ENCODE measurements at regions not wholly inside any gene's neighbourhood (a gene's known extent, or its start where the extent isn't known, plus 50 kb on each side); places are given as distances from the start of the nearest gene placed in this dataset.
"Not testable (repeated sequence)": the region's sequence is repeated elsewhere in the genome, so short reads cannot be mapped to it uniquely, and the experiment has no call there.

DNA sequence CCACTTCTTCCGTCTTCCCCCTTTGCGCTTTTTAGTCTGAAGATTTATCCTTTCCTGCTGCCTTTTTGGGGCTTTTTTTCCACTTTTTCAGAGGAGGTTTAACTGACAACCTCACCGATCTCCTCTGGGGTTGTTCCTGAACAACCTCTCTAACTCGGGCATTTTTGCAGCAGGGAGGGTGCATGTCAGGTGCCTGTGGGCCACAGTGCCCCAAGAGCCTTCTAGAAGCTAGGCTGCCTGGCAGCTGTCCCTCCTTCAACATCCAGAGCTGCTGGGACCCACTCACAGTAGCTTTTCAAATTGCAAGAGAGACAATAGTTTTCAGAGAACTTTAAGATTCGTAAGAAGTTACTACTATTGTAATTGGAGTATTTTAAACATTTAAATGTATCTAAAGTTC is 1112.4 kb upstream of the CNTN5 start:
- FAIRE-seq = no peak

DNA sequence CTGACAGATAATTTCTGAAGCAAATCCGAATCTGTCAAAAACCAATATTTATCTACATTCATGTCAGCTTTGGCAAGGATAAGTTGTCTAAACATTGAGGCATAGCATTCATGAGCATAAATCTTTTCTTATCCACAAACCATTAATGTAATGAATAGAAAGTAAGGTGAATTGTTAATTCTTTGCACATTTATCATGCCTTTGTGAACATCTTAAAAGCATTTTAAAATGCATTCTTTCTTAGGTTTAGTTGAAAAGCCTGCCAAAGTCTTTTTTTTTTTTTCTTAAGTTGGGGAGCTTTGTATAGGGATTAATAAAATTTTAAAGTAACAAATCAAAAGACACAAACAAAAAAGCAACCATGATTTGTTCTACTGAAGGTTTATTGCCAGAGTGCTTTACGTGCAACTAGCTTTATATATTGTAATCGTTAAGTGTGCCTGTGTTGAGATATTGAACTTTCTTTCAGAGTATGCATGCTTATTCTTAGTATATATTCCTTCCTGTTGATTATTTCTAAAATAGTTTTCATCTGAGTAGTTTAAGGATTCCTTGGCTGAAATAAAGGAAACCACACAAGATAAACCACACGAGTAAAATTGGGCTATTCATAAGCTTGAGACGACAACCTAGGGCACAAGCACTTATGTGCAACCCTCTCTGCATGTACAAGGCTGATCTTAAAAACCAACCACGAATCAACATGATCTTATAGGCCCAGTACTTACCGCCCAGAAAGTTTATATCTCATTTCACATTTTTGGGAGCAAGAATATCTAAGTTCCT is 1110.9 kb upstream of the CNTN5 start:
- no peak for FAIRE-seq

DNA sequence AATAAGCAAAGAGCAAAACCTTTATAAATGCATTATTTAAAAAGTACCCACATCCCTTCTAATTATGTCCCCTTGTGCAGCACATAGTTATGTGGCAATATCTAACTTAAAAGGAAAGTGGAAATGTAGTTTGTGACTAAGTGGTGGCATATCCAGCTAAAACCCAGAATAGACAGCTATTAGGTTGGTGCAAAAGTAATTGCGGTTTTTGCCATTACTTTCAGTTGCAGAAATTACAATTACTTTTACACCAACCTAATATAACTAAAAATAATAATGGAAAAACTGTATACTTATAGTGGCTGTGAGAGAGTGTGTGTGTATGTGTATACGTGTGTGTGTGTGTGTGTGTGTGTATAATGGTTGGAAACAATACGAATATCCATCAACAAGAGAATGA is 1108.1 kb upstream of the CNTN5 start:
- FAIRE-seq = no peak

DNA sequence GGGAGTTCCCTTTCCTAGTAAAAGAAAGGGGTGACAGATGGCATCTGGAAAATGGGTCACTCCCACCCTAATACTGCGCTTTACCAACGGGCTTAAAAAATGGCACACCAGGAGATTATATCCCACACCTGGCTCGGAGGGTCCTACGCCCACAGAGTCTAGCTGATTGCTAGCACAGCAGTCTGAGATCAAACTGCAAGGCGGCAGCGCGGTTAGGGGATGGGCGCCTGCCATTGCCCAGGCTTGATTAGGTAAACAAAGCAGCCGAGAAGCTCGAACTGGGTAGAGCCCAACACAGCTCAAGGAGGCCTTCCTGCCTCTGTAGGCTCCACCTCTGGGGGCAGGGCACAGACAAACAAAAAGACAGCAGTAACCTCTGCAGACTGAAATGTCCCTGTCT is 1097.8 kb upstream of the CNTN5 start:
- not testable (repeated sequence) for FAIRE-seq

DNA sequence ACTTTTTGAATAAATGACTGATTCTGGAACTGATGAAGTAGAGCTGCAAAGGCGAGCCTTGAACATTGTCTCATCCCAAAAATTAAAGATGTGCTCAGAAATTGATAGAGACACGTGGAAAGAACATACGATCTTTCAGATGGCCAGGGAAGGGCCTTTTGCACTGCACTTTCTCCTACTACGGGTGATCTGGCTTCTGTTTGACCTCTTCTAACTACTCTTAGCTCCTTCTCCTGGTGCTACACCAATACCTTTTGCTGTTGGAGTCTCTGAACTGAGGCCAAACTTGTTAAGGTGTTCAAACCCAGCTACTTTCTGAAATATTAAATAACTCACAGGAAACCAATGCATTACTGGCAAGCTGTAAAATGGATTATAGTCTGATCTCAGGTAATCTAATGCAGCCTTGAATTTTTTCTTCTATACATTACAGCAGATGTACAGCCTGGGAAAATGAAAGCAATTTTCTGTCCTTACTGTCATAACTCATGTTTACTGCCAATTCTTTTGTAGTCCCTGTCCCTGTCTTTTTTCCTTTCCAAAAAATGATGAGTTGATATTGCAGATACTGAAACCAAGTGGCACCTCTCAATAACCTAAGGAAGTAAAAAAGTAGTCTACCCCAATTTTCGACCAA is 1086.1 kb upstream of the CNTN5 start:
- no peak for FAIRE-seq

DNA sequence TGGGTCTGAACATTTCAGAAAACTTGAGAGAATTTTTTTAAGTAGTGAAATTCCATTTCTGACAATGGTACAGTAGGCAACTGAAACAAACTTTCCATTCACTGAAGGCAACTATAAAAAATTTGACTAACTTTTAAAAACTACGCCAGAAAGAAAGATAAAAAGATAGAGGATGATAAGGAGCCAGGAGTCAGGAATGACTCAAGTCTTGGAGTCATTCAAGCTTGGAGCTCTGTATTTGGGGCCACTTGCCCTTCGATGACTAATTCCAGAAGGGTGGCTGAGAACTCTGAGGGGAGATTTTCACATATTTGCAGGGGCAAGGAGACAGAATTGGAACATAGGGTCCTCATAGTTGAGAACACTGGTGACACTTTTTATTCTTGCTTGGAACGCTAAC is 1083.2 kb upstream of the CNTN5 start:
- FAIRE-seq = no peak

DNA sequence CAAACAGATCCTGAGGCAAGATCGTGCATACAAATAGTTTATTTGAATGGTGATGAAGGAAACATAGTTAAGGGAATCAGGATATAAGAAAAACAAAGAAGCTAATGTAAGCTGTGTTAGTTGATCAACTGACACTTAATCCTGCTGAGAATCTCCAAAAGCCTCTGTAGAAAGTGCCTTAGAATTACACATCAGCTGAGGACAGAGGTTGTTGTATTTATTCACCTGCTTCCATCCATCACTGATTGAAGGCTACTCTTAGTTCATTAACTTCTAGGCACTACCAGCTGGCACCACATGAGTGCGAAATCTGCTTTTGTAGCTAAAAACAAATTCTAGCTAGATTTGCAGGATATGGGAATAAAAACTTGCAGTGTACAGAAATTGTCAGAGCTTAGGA is 1082.0 kb upstream of the CNTN5 start:
- FAIRE-seq = no peak

DNA sequence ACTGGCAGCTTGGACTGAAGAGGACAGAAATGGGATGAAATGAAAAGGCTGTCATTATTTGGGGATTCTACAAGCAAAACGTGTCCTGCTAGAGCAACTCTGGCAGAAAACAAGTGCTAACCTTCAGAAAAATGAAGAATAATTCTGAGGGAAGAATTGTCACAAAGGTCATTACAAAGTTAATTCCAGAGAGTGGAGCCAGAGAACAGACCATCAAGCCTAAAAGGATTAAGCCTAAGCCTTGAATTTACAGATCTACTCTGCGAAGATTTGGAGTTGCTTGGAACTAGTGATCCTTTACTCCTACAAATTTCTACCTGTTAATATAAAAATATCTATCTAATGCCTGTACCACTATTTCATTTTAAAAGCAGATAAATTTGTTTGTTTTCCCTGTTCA is 1077.3 kb upstream of the CNTN5 start:
- no peak for FAIRE-seq

DNA sequence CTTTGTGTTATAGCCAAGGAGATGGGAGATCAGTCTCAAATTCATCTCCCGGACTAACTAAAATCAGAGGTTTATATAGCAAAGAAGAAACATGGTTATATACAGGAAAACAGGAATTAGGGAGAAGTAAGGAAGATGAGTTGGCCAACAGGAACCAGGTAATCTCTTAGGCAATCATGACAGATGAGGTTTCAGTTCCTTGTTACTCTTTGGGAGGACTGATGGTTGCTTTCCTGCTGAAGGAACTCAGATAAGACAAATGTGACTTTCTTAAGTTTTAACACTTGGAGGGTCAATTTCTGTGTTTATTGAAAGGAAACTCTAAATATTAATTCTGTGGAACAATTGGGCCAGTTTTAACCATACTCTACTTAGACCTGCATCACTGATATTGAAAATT is 1072.0 kb upstream of the CNTN5 start:
- no peak for FAIRE-seq

DNA sequence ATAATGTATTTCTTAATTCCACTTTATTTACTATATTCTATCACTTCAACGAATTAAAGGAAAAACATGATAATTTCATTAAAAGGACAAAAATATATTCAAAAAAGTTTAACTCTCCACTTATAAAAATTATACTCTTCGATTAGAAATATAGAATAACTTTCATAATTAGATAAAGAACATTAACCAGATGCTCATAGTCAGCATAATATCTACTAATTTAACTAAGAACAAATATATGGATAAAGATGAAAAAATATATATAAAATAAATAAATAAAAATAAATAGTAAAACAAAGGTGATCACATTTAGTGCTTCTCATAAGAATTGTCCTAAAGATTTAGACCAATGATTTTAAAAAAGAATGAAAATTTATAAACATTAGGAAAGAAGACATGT is 1065.2 kb upstream of the CNTN5 start:
- FAIRE-seq = peak; percentile 41

DNA sequence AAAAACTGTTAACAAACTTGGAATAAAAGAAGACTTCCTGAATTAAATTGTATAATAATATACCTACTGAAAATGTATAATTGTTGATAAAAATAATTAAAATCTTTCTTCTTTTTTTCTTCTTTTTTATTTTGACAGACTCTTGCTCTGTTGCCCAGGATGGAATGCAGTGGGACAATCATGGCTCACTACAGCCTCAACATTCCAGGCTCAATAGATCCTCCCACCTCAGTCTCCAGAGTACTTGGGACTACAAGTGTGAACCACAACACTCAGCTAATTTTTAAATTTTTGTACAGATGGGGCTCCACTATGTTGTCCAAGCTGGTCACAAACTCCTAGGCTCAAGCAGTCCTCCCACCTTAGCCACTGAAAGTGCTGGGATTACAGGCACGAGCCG is 1063.8 kb upstream of the CNTN5 start:
- no peak for FAIRE-seq

DNA sequence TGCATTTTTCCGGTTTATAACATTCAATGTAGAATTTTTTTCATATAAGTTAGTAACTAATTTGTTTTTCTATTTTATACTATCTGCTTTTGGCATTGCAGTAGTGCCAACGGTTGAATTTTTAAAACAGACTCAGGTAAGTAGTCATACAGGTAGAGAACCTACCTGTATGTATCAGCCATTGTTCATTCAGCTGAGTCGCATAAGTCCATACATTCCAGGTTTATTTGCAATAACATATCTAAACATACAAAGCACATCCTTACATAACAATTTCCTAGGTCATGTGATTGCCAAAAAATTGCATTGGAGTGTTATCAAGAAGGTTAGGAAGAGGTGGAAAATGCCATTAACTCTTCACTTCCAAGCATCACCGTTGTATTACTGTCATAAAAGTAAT is 1059.3 kb upstream of the CNTN5 start:
- FAIRE-seq = no peak

DNA sequence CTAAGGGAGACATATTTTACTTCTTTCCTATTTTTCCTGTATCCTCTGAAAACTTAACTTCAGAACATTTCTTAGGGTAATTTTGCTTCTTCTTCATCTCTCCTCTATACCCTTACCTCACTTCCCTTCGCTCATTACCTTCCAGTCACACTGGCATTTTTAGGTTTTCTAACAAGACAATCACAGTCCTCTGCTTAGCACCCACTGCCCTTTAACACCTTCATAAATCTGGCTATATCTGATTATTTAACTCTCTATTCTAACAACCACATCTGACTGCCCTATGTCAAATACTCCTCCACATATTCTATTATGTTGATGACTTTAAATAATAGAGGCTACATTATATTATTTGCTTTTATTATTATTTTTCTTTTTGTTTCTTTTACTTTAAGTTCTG is 1058.0 kb upstream of the CNTN5 start:
- FAIRE-seq = no peak

DNA sequence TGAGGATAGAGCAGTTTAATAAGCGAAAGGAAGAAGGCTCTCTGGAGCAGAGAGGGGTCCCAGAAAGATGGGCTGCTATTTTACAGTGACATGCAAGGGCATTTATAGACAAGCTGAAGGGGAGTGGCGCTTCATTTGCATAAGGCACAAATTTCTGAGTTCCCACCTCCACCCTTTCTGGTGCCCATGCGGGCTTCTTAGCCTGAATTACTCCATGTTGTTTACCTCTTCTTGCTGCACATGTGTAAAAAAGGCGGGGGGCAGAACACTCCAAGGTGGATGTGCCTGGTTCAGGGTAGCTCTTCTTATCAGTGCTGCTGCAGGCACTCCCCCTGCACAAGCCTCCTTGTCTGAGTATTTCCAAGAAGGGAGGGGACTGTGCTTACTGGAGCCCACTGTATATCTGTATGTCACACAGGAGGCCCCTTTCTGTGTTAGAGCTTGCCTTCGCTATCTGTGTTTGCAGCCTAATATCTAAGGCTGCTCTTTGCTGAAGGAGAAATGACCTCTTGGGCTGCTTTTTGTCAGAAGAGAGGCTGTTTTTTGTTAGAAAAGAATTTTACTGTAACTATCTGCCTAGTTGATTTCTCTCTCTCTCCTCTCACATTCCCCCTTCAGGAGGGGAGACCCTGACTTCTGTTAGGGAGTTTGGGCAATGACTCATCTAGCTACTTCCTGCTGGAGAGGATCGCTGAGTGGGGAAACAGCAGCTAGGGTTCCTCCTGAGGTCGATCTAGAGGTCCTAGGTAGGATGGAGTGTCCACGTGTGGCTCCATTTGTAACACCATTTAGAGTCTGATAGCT is 1057.0 kb upstream of the CNTN5 start:
- no peak for FAIRE-seq

DNA sequence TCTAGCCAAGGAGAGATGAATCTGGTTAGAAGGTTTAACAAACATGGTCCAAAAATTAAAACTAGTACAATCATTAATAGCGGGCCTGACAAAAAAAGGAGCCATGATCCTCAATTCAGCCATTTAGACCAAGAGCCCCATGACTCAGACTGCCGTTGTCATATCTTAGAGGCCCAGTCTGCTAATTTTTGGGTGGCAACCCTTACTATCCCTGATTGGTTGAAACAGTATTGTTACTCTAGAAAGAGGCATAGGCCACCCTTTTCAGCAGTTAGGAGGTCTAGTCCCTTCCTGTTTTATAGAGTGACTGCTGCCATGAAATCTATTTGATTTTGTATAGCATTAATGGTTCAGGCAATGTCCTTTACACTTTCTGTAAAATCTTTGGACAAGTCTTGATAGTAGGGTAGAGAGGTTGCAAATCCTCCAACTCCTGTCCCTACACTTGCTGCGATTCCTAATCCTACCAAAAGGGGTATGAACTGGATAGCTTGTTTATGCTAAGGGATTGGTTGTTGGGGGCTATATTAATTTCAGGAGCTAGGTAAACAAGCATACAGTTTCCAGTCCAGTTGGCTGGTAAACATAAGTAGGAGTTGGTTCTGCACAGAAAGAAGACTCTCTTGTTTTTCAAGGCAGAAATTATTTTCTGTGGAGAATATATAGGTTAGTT is 1056.3 kb upstream of the CNTN5 start:
- FAIRE-seq = no peak

DNA sequence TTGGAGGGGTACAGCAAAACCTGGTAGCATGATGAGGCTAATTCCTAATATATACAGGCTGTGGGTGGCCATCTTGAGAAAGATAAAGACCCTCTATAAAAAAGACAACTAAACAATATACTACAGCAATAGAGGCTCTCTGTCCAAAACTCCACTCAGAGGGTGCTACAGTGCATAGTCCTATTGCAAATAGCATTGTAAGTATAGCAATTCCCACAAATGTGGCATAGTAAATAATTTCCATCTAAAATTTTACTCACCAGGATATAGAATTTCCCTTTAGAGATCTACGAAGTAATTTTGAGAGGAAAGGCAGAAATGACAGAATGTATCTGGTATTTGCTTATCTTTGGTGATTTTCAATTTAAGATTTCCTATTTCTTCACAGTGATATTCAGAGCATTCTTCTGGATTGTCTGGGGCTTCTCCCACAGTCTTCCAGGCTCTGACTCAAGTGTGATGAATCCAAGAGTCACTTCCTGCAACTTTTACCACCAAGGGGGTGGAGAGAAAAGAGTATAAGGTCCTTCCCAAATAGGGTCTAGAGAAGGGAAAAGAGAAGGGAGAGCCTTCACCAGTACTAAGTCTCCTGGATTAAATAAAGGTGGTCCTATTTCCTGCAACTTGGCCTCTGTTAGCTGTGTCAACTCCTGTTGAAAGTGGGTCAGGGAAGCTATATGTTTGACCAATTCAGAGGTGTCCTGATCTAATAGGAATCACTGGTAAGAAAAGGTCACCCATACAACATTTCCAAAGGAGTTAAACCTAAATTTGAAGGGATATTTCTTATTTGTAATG is 1054.7 kb upstream of the CNTN5 start:
- no peak for FAIRE-seq

DNA sequence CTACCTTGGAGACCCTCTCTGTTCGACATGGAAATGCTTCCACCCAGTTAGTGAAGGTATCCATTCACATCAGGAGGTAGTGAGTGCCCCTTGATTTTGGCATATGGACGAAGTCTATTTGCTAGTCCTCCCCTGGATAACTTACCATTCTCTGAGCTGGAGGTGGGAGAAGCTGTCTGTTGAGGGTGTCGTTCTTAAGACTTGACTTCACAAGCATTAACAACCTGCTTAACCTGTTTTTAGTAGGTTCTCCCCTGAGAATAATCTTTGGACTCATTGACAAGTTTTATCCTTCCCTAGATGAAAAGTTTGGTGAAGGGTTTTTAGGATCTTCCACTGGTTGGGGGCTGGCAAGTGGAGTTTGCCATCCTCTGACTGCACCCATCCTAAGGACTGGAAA is 1053.8 kb upstream of the CNTN5 start:
- FAIRE-seq = no peak

DNA sequence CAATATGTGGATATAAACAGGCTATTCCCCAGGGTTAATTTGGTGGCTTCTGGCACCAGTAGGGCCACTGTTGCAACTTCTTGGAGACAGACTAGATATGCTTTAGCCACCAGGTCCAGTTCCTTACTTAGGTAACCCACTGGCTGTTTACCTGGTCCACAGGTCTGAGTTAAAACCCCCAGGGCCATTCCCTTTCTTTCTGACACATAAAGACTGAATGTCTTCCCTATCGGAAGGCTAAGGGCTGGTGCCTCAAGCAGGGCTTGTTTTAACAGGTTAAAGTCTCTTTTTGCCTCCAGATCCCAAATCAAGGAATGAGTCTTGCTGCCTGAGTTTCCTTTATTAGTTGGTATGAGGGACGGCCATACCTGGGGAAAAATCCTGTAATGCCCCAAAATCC is 1052.7 kb upstream of the CNTN5 start:
- no peak for FAIRE-seq

DNA sequence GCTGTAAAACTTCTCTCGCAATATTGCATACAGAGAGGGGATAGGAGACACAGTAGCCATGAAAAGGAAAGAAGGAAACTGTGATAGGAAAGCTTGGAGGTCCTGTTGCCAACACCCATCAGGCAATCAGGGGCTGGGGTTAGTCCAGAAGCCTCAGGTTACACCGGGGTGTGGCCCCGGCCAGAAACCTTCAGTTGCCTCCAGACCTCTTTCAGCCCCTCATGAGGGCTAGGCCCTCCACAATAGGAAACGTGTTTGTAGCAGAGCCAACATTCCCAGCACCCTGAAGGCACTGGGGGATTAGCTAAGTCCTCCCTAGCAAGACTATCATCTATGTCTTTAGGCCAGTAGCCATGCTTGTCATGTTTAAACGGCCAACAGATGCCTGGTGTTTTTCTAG is 1048.0 kb upstream of the CNTN5 start:
- FAIRE-seq = no peak

DNA sequence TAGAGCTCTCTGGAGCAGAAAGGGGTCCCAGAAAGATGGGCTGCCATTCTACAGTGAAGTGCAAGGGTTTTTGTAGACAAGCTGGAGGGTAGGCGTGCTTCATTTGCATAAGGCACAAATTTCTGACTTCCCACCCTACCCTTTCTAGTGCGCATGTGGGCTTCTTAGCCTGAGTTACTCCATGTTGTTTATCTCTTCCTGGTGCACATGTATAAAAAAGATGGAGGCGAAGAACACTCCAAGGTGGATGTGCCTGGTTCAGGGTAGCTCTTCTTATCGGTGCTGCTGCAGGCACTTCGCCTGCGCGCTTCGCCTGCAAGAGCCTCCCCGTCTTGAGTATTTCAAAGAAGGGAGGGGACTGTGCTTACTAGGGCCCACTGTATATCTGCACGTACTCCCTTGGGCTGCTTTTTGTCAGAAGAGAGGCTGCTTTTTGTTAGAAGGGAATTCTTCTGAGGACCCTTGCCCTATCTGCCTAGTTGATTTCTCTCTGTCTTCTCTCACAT is 1047.3 kb upstream of the CNTN5 start:
- FAIRE-seq = no peak

DNA sequence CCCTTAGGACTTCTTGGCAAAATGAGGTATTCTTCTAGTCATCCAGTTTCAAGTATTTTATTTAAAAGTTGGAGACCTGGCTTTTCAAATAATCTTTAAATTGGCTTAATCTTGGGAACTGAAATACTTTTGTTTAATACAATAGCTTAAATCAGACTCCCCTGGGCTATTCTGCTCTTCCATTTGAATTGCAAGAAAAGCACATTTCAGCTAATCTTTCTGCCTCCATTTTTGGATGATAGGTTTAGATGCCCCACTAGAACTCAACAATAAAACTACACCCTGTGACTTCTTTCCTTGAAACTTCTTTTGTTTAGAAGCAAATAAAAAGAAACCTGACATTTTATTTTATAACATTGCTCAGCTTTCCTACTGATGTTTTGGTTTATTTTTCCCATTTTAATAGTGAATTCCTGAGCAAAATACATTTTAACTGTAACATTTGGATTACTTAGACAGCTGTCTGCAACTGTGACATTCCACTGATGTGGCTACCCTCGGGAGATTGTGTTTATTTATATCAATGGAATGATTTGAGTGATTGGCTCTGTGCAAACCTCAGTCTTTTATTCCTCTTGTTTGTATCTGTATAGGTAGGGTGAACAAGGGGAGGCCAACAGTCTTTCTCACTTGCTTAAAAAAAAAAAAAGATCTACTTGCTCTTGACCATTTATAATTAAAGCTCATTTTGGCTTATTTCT is 1045.8 kb upstream of the CNTN5 start:
- no peak for FAIRE-seq

DNA sequence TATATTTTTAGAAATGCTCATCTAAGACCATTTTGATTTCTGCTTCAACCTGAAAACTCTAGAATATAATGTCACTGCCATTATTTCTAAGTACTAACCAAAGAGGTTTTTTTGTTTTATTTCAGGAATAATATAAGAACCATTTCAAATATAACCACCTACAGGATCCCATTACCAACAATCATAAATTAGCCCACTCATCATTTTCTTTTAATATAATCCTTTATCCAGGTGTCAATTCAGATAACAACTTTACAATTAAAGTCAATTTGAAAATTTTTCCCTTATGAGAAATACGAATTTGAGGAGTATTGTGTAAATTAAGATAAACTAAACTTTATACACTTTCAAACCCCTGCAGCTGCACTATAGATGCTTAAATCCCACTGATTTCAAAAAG is 1043.0 kb upstream of the CNTN5 start:
- FAIRE-seq = no peak
